ENCODE measurements at regions not wholly inside any gene's neighbourhood (a gene's known extent, or its start where the extent isn't known, plus 50 kb on each side); places are given as distances from the start of the nearest gene placed in this dataset.

GRCh38 chr10:109456566-109457301 lies 466.6 kb downstream of the XPNPEP1 start:
- H2BK5ac ChIP-seq (ENCODE audit: insufficient read length, low read length) = no peak overlapping the region
- no peak overlapping the region for H2AK5ac ChIP-seq (ENCODE audit: insufficient read length, low read length)
- H3K9me3 ChIP-seq (ENCODE audit: control insufficient read depth, low read depth, low read length) = no peaks in the 10 kb centered on the region
- Mint-ChIP-seq H3K36me3 (ENCODE audit: insufficient read depth in 1 of 3, low read depth in 3 of 3) (peaks cover 0 to 8% (median 0%) of the 10 kb centered on the region in 3 experiments; a peak in 1 of 7 replicates), H3K27me3 (ENCODE audit: low read depth) (peaks cover 84% of the 10 kb centered on the region), H3K4me3 (peak overlapping the region; percentile 70 to 88), H3K9me3 (peaks cover 0 to 8% of the 10 kb centered on the region in 2 experiments; a peak in 3 of 5 replicates), H3K4me1 (peaks cover 16 to 17% of the 10 kb centered on the region in 2 experiments), H3K27ac (no peak overlapping the region)
- H3K4me1 ChIP-seq (ENCODE audit: insufficient read depth, low read length) = no peaks in the 10 kb centered on the region
- no peak overlapping the region for H3K18ac ChIP-seq (ENCODE audit: insufficient read length, low read depth, low read length)
- 0 out of 3 replicates have a peak, but pooled peaks have one; percentile 12 for TF ChIP-seq CTCF (conservative IDR thresholded peaks at IDR 0.05)
- no peak overlapping the region for H2BK120ac ChIP-seq (ENCODE audit: low read depth, low read length, poor library complexity, severe bottlenecking)
- no peak overlapping the region for H2AFZ ChIP-seq (ENCODE audit: low read length)
- no peaks in the 10 kb centered on the region for H4K20me1 ChIP-seq (ENCODE audit: control insufficient read depth, insufficient read depth, insufficient read length)
- no peak overlapping the region for H4K91ac ChIP-seq (ENCODE audit: insufficient read length, low read depth, low read length)
- H3K14ac ChIP-seq (ENCODE audit: insufficient read depth, low read length) = peak overlapping the region; percentile 38
- H3K79me1 ChIP-seq (ENCODE audit: insufficient read depth, low read depth, low read length, poor library complexity, severe bottlenecking) = no peaks in the 10 kb centered on the region
- no CpG with 5 or more reads among the region's 59 CpGs for WGBS (ENCODE audit: extremely low coverage, insufficient read length, low lambda C conversion rate)
- no peak overlapping the region for H2BK15ac ChIP-seq (ENCODE audit: low read depth, low read length)
- H4K5ac ChIP-seq (ENCODE audit: insufficient read length, low read depth, low read length) = no peak overlapping the region
- H3K23me2 ChIP-seq (ENCODE audit: insufficient read length, low read depth, low read length, poor library complexity, severe bottlenecking) = peaks cover 10% of the 10 kb centered on the region
- H3K27me3 ChIP-seq (ENCODE audit: insufficient read depth, low read length) = peaks cover 7% of the 10 kb centered on the region; the same call in 1 of the 2 replicates
- H2BK20ac ChIP-seq (ENCODE audit: low read depth, low read length, poor library complexity, severe bottlenecking) = no peak overlapping the region
- no peak overlapping the region for H3T11ph ChIP-seq (ENCODE audit: low read length)
- H3K27ac ChIP-seq (ENCODE audit: insufficient read length, low read depth, low read length) = no peak overlapping the region
- no peak overlapping the region for H2BK12ac ChIP-seq (ENCODE audit: insufficient read length, low read depth, low read length)
- H3K4ac ChIP-seq (ENCODE audit: low read depth, low read length) = no peak overlapping the region
- peak; percentile 68 for DNase-seq
- no peaks in the 10 kb centered on the region for H3K79me2 ChIP-seq (ENCODE audit: insufficient read depth, low read length)
- peak overlapping the region; percentile 54 for H3K4me2 ChIP-seq (ENCODE audit: insufficient read depth, insufficient read length, low read length)
- no peak overlapping the region for H3K23ac ChIP-seq (ENCODE audit: insufficient read length, low read depth, low read length)
- no peak overlapping the region for H3K56ac ChIP-seq (ENCODE audit: insufficient read length, low read depth, low read length)
- no peak overlapping the region for H4K8ac ChIP-seq (replicated peaks; ENCODE audit: insufficient read length, low read depth, low read length)
- no peak overlapping the region for H3K9ac ChIP-seq (ENCODE audit: extremely low read depth, insufficient read length, low read length)

Data from H9 (cell line).